HG03520 (cell line): ENCODE measurements at regions not wholly inside any gene's neighbourhood (a gene's known extent, or its start where the extent isn't known, plus 50 kb on each side); places are given as distances from the start of the nearest gene placed in this dataset.
"Not testable (repeated sequence)": the region's sequence is repeated elsewhere in the genome, so short reads cannot be mapped to it uniquely, and the experiment has no call there.

ENCODE experiments used
- ATAC-seq: cut with Tn5 transposase; IDR thresholded peaks from one replicate; pipeline ENCODE4 v1.9.1; 2021; ENCODE audit warnings: mild to moderate bottlenecking, moderate library complexity; ENCODE audit not compliant: unreplicated experiment

GRCh38 chr12:33672836-33673577 lies 233.4 kb upstream of the SYT10 start:
- no peak for ATAC-seq

- no peak for ATAC-seq
These were observed 237.2 kb upstream of the SYT10 start for GRCh38 chr12:33676866-33677265.

- ATAC-seq, result no peak
These were observed 238.8 kb upstream of the SYT10 start for GRCh38 chr12:33678221-33678964.

- no peak for ATAC-seq
These were observed 250.9 kb upstream of the SYT10 start for GRCh38 chr12:33690562-33690961.

- no peak for ATAC-seq
These were observed 263.6 kb upstream of the SYT10 start for GRCh38 chr12:33703221-33703620.

DNA sequence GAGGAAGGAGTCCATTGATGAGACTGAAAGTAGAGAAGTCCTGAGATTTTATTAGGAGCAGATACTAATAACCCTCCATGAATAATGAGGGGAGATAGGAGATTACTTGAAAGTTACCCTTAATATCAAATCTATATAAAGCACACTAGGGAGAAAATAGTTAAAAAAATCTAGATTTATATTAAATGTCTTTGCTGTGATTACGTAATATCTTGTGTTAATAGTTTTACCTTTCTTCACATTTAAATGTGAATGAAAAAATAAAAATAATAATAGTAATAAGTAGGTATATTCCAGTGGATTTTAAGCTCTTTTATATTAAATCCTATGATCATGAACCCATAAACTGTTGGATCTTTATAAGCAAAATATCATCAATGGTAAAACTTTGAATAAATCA lies 267.3 kb upstream of the SYT10 start:
- no peak for ATAC-seq

- no peak for ATAC-seq
These were observed 269.3 kb upstream of the SYT10 start for GRCh38 chr12:33708935-33709334.

DNA sequence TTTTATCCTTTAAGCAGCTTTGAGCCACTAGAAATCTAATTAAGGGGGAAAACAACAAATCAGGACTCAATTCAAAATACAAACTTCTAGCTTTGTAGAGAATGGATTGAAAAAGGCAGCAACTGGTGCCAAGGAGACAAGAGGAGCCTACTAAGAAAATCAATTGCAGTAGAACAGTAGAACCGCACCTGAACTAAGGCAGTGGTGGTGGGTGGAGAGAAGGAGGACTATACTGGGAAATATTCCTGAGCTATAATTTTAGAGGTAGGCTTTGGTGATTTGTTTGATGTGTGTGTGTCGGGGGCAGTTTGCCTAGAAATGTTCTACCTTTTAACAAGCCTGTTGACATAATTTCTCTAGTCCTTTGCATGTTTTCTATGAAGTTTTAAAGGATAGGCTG lies 270.9 kb upstream of the SYT10 start:
- ATAC-seq, result no peak

DNA sequence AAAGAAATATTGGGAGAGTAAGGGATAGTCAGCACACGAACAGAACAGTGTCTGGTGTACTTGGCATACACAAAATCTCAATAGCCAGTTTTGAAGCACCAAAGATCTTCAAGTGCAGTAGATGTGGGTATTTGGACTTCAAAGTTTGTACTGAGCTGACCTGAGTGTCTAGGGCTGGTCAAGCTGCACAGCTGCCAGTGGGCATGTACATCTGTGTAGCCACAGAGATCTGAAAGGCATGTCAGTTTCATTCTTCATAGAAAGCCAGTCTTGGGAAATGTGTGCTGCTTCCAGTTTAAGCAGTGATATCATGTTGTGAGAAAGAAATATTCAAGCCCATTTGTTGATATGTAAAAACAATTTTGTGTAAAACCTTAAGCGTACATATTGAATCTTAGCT lies 279.0 kb upstream of the SYT10 start:
- ATAC-seq, result no peak

GRCh38 chr12:33721561-33721960 lies 281.9 kb upstream of the SYT10 start:
- no peak for ATAC-seq

- no peak for ATAC-seq
These were observed 285.2 kb upstream of the SYT10 start for GRCh38 chr12:33724867-33725266.

DNA sequence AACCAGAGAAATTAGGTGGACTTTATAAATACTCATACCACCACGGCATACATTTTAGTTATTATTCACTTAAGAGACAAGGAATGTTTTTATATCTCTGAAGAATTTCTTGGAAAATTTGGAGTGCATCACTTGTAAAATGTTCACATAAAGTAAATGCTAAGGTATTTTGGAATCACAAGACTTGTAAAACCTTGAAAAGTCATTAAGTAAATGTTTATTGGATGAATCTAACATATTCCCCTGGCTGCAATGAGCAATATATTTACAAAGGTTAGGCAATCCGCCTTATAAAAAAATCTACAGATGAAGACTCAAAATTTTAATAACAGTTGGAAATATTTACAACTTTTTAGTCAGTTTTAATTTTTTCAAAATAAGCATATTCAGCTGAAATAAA lies 287.4 kb upstream of the ALG10 start:
- no peak for ATAC-seq

GRCh38 chr12:33752854-33753253 lies 269.4 kb upstream of the ALG10 start:
- no peak for ATAC-seq

DNA sequence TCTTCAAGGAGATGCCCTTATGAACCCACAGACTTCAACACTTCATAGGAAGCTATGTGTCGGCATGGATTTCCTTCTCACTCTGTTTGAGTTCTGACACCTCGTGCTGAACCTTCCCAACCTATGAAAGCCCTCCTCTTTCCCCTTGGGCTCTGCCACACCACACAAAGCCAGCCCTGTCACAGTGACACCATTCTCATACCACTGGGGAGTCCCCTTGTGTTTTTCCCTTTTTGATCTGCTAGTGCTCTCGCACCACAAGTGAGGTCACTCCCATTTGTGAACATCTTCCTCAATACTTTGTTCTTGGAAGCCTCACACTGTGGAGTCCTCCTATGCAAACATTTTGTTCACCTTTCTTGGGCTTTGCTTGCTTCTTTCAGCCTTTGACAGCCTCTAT lies 264.6 kb upstream of the ALG10 start:
- ATAC-seq, result no peak

GRCh38 chr12:33759279-33759678 lies 263.0 kb upstream of the ALG10 start:
- no peak for ATAC-seq

- no peak for ATAC-seq
These were observed 259.0 kb upstream of the ALG10 start for GRCh38 chr12:33763331-33763730.

DNA sequence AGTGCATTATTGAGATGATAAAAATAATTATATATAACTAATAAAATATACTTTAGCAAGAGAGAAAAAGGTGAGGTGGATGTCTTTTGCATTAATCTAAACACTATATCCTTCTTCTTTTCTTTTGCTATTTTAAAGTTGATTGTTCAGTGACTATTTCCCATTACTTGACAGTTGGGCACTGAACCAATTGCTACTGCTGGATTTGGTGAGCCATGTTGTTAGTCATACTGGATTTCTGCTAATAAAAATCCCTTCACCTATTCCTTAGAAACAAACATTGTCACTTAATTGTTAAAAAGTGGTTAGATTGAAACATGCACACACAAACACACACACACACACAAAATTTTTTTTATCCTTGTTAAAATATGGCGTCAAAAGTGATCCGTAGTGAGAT lies 251.6 kb upstream of the ALG10 start:
- ATAC-seq, result no peak

DNA sequence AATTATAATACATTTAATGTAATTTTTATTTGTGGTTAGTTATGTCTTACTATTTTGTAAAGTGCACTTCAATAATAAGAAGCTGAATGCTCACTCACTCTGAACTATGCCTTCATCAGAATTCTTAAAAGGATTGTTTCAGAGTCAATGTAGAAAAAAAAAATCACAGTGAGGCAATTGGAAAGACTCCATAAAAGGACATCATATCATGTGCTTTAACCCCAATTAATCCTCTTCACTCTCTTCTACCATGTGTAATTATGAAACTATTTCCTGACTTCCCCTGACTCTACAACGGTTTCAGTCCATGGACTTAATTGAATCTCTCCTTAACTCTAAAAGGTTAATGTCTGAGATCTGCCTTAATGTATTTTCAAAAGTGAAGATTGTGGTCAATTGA lies 250.4 kb upstream of the ALG10 start:
- no peak for ATAC-seq

DNA sequence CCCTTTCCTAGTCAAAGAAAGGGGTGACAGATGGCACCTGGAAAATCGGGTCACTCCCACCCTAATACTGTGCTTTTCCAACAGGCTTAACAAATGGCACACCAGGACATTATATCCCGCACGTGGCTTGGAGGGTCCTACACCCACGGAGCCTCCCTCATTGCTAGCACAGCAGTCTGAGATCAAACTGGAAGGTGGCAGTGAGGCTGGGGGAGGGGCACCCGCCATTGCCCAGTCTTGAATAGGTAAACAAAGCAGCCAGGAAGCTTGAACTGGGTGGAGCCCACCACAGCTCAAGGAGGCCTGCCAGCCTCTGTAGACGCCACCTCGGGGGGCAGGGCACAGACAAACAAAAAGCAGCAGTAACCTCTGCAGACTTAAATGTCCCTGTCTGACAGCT lies 249.2 kb upstream of the ALG10 start:
- not testable (repeated sequence) for ATAC-seq

- ATAC-seq, result no peak
These were observed 235.8 kb upstream of the ALG10 start for GRCh38 chr12:33786532-33786931.

DNA sequence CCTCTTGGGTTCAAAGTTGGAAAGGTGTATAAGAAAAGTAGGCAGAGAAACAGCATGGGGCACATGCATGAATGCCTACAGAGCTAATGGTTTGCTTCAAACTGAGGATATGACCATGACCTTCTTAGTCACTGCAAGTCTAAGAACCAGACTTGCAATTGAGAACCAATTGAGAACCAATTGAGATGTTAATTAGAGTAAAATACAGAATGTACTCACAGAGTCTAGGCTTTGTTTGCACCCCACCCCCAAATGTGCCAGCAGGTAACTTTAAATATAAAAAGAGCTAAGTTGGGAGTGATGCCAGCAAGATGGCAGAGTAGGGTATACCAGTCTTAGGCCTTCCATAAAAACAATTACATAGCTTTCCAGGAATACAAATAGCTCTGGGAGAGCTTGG lies 227.3 kb upstream of the ALG10 start:
- ATAC-seq, result no peak

DNA sequence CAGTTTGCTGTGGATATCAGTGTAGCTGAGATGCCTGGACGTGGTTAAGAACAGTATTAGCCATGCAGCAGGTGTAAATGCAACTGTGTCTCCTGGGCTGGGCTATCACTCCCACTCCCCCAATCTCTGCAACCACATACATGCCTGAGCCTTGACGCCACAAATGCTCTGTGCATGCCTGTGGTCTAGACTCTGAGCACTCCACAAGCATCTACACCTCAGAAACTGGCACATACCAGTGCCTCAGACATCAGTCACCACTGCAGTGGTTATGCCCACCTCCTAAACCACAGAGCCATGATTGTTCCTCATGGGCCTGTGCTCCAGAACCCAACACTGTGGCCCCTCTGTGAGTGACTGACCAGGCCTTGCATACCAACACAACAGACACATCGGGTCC lies 226.8 kb upstream of the ALG10 start:
- no peak for ATAC-seq

- ATAC-seq, result no peak
These were observed 208.8 kb upstream of the ALG10 start for GRCh38 chr12:33813536-33813935.
